GM12873 (cell line): ENCODE measurements at regions not wholly inside any gene's neighbourhood (a gene's known extent, or its start where the extent isn't known, plus 50 kb on each side); places are given as distances from the start of the nearest gene placed in this dataset.

Source experiments
- TF ChIP-seq, protein P1 (sequence below): IDR thresholded peaks from 2 replicates; pipeline ENCODE4 v1.5.1; 2012; ENCODE audit warnings: low read depth, mild to moderate bottlenecking, moderate library complexity, low read length, control low read depth; ENCODE audit not compliant: insufficient read depth; ENCODE audit errors: missing control alignments

DNA sequence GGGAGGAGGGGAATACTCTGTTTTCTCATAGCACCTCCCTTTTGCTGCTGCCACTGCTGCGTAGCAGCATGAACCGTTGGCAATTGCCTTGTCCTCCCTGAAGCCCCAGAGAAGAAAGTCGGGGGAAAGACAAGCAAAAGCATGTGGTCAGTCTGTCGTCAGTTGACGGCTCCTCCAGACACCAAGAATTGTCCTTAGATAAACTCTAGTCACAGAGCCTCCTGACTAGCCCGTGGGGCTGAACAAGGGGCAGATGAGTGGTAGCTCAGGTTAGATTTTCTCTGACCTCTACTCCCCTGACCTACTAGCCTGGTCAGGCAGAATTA, 126.4 kb upstream of the HSD17B12 start:
- TF ChIP-seq, protein P1, sequence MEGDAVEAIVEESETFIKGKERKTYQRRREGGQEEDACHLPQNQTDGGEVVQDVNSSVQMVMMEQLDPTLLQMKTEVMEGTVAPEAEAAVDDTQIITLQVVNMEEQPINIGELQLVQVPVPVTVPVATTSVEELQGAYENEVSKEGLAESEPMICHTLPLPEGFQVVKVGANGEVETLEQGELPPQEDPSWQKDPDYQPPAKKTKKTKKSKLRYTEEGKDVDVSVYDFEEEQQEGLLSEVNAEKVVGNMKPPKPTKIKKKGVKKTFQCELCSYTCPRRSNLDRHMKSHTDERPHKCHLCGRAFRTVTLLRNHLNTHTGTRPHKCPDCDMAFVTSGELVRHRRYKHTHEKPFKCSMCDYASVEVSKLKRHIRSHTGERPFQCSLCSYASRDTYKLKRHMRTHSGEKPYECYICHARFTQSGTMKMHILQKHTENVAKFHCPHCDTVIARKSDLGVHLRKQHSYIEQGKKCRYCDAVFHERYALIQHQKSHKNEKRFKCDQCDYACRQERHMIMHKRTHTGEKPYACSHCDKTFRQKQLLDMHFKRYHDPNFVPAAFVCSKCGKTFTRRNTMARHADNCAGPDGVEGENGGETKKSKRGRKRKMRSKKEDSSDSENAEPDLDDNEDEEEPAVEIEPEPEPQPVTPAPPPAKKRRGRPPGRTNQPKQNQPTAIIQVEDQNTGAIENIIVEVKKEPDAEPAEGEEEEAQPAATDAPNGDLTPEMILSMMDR: no peak

GRCh38 chr11:43555186-43555585, 125.4 kb upstream of the HSD17B12 start:
- TF ChIP-seq, protein P1: no peak

DNA sequence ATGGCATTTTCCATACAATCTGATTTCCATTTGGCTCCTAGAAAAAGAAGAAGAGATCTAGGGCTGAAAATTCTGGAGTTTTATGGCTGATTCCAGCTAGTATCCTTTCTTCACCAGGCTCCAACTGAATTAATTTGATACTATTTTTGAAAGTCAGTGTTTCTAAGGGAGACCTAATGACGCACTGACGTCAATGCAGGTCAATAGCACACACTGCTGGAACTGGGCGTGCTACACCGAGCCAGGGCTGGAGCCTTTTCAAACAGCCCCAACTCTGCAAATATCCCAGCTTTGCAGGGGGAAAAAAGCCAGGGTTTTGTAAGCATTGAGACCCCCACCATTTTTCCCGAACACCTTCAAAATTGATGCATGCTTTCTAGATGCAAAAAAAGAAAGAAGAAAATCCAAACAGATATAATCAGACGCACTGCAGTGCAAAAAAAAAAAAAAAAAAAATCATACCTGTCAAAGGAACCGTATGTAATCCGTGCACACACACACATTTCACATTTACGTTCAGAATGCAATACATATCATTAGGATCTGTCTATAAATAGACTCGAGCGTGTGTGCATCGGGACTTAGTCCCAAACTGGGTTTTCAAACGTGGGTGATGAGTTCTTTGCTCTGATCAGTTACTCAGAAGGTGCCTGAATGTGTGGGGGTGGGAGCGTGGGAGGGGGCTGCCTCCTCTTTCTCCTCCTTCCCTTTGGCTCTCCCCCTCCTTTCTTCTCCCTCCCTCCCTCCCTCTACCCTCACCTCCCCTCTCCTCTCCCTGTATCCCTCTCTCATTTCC, 124.5 kb upstream of the HSD17B12 start:
- TF ChIP-seq, protein P1: no peak

GRCh38 chr11:43556612-43557375, 123.7 kb upstream of the HSD17B12 start:
- TF ChIP-seq, protein P1: no peak

DNA sequence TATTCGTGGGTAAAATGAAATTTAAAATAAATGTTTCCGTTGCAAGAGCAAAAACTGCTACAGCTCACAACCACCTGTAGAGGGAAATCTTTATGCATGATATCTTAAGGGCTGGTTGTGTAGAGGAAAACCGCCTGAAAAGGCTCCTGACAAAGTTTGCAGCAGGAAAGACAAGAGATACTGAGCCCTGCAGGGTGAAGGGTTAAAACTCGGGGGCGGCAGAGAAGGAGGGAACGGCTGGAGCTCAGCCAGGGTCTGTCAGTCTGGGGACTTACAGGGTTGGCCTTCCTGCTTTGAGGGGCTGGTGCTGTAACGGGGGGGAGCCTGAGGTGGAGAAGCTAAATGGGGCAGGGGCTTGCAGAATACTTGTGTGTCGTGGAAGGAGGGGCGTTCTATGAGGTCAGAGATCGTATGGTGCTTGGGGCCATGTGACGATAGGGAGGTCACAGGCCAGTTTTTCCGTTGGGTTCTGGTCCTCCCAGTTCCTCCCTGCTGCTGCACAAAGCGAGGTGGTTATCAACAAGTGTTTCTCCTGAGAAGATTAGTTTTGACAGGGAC, 122.9 kb upstream of the HSD17B12 start:
- TF ChIP-seq, protein P1: no peak

DNA sequence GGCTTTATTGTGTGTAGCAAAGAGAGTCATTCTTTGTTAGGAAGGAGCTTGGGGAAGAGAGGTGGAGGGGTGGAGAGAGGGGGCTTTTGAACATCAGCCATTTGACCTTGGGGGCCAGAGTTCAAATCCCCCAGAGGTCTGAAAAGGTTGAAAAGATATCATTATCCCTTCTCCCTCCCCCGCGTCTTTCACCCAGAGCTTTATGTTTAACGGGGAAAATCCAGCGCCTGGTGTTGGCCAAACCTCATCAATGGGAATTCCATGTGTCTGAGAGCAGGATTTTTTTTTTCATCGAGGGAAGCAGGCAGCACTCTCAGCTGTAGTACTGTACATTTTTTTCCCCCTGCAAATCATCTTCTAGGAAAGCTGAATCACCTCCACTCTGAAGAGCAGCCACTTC, 122.4 kb upstream of the HSD17B12 start:
- TF ChIP-seq, protein P1: no peak

DNA sequence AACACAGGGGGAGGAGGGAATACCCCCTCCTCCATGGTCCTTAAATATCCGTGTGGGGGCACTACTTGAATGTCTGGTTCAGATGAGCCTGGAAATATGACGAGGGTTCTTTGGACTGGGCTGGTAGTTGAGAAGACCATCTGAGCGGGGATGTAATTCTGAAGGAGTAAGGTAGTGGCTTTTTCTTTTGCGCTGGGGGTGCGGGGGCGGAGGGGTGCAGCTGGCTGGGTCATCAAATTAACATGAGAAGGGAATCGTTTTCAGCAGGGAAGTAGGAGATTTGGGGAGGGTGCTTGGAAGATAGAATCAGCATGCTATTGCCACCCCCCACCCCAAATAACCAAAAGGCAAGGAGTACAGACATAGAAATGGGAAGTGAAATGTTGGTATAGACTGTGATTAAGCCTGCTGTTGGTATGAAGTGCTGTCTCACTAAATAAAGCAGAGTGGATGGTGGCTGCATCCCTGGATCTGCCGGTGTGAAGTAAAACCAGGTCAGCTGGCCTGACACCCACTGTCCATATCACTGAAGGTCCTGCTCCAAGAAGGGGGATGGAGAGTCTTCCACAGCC, 121.9 kb upstream of the HSD17B12 start:
- TF ChIP-seq, protein P1: no peak
